SHP77 treated with DMSO at 0.1 percent for 48 hours (cell line): ENCODE measurements at regions not wholly inside any gene's neighbourhood (a gene's known extent, or its start where the extent isn't known, plus 50 kb on each side); places are given as distances from the start of the nearest gene placed in this dataset.

Source experiments
- DNase-seq: peaks from one replicate; lab custom pipeline; 2025; lab: John Stamatoyannopoulos, UW

- DNase-seq: no peak
Measured at GRCh38 chr2:164439885-164440284, 181.4 kb downstream of the GRB14 start.

GRCh38 chr2:164439235-164439634, 182.0 kb downstream of the GRB14 start:
- no peak for DNase-seq

GRCh38 chr2:164438490-164439205, 182.6 kb downstream of the GRB14 start:
- DNase-seq: no peak

GRCh38 chr2:164436131-164436530, 185.2 kb downstream of the GRB14 start:
- DNase-seq: no peak

GRCh38 chr2:164430166-164430783, 191.0 kb downstream of the GRB14 start:
- DNase-seq: no peak

GRCh38 chr2:164429354-164429753, 191.9 kb downstream of the GRB14 start:
- no peak for DNase-seq

GRCh38 chr2:164427111-164427510, 194.2 kb downstream of the GRB14 start:
- no peak for DNase-seq

GRCh38 chr2:164420787-164421186, 200.5 kb downstream of the GRB14 start:
- no peak for DNase-seq

GRCh38 chr2:164412831-164413230, 208.5 kb downstream of the GRB14 start:
- no peak for DNase-seq

- DNase-seq: no peak
Measured at GRCh38 chr2:164389411-164389810, 231.9 kb downstream of the GRB14 start.

GRCh38 chr2:164388511-164388910, 232.8 kb downstream of the GRB14 start:
- no peak for DNase-seq

- no peak for DNase-seq
Measured at GRCh38 chr2:164386231-164386630, 235.1 kb downstream of the GRB14 start.

GRCh38 chr2:164384434-164384833, 236.8 kb downstream of the GRB14 start:
- no peak for DNase-seq

GRCh38 chr2:164371916-164372315, 249.4 kb downstream of the GRB14 start:
- DNase-seq: no peak

- DNase-seq: no peak
Measured at GRCh38 chr2:164369366-164369765, 251.9 kb downstream of the GRB14 start.

GRCh38 chr2:164368896-164369295, 252.4 kb downstream of the GRB14 start:
- DNase-seq: no peak

- DNase-seq: no peak
Measured at GRCh38 chr2:164363646-164364045, 257.6 kb downstream of the GRB14 start.

- no peak for DNase-seq
Measured at GRCh38 chr2:164351536-164351935, 269.7 kb downstream of the GRB14 start.

GRCh38 chr2:164335947-164336346, 285.3 kb downstream of the GRB14 start:
- DNase-seq: peak; percentile 39

- no peak for DNase-seq
Measured at GRCh38 chr2:164335128-164335527, 286.2 kb downstream of the GRB14 start.

GRCh38 chr2:164328310-164328709, 293.0 kb downstream of the GRB14 start:
- DNase-seq: no peak

GRCh38 chr2:164323978-164324377, 297.3 kb downstream of the GRB14 start:
- DNase-seq: no peak

GRCh38 chr2:164314148-164314547, 307.1 kb downstream of the GRB14 start:
- peak; percentile 61 for DNase-seq

GRCh38 chr2:164306872-164307271, 314.4 kb downstream of the GRB14 start:
- DNase-seq: no peak
